Adrenal gland (tissue), 9 donors: ENCODE measurements at regions not wholly inside any gene's neighbourhood (a gene's known extent, or its start where the extent isn't known, plus 50 kb on each side); places are given as distances from the start of the nearest gene placed in this dataset.

Experiments
- DNase-seq, 7 donors: peaks; one replicate each; pipeline ENCODE4 v3.0.0-alpha.2; 2019 to 2020
- H3K27ac ChIP-seq, 5 donors: fragments of 200-600 bp; sonication (generic) in 4 of 5; 1 replicate in 3 of 5; 2 replicates in 2 of 5; pipeline versions ENCODE4 v1.5.1 to v1.8.0; 2016 to 2020; ENCODE audit warnings: mild to moderate bottlenecking in 1 of 5
- H3K27me3 ChIP-seq: fragments of 200-600 bp; 2 replicates; pipeline ENCODE4 v1.8.0; 2021
- H3K36me3 ChIP-seq, 2 donors: fragments of 200-600 bp; replicated peaks in 1 of 2; 1 replicate in 1 of 2; 2 replicates in 1 of 2; pipeline versions ENCODE4 v1.5.1 to v1.8.0; 2018 to 2022
- H3K4me1 ChIP-seq, 2 donors: fragments of 200-600 bp; replicated peaks in 1 of 2; 1 replicate in 1 of 2; 2 replicates in 1 of 2; pipeline versions ENCODE4 v1.5.1 to v1.8.0; 2018 to 2021
- H3K4me3 ChIP-seq, 4 donors: fragments of 200-600 bp; sonication (generic) in 3 of 4; one replicate each; pipeline ENCODE4 v1.5.1; 2016 to 2018
- H3K9me3 ChIP-seq, 3 donors: fragments of 200-600 bp; sonication (generic) in 1 of 3; replicated peaks in 1 of 3; 1 replicate in 2 of 3; 2 replicates in 1 of 3; pipeline versions ENCODE4 v1.5.1 to v1.8.0; 2016 to 2021
- CTCF ChIP-seq, 6 experiments: fragments of 450-650 bp in 4 of 6; fragments of 200-600 bp in 2 of 6; sonication (generic) in 1 of 6; IDR thresholded peaks; 1 replicate in 5 of 6; 2 replicates in 1 of 6; pipeline versions ENCODE4 v1.5.1 to v1.8.0; 2016 to 2021; ENCODE audit warnings: antibody characterized with exemption in 6 of 6, mild to moderate bottlenecking in 2 of 6, moderate library complexity in 1 of 6
- POLR2A ChIP-seq, 2 donors: fragments of 450-650 bp; IDR thresholded peaks; one replicate each; pipeline ENCODE4 v1.6.1; 2017; ENCODE audit warnings: antibody characterized with exemption in 2 of 2, mild to moderate bottlenecking in 2 of 2, moderate library complexity in 1 of 2
- WGBS, 4 donors: extraction: QIAGEN DNeasy Blood & Tissue Kit in 2 of 4; methylation state at CpG; one replicate each; pipeline versions ENCODE4 v1.1.5 to v1.1.7; 2013 to 2017; 5-methylcytosine and 5-hydroxymethylcytosine counted together
- intact Hi-C, 2 donors: fragments of 100-400 bp; cut with DNase I; formaldehyde crosslinking; loops; one replicate each; pipeline versions ENCODE4 v1.14.1 to v1.15.0; 2022 to 2023
- donor health status: healthy with polysubstance abuse.
- donor health status: Bipolar disorder and iron deficiency.
- donor health status: DM: yes; HTN: yes; CAD: no.
- donor health status: DM: no; HTN: no; CAD: no.
- donor health status: DM: no; HTN: no; CAD: no.

- Histone ChIP-seq H3K27ac (no peak overlapping the region), H3K27me3 (peaks cover 5% of the 10 kb centered on the region), H3K4me3 (no peak overlapping the region), H3K36me3 (no peaks in the 10 kb centered on the region), H3K4me1 (no peaks in the 10 kb centered on the region), H3K9me3 (no peaks in the 10 kb centered on the region)
- TF ChIP-seq CTCF (IDR thresholded peaks at IDR 0.05) (no peak), POLR2A (IDR thresholded peaks at IDR 0.05) (no peak)
- 21 to 32% (median 28%) methylated on average over 4 of the region's 4 CpGs for WGBS, 4 donors
- DNase-seq: no peak
- intact Hi-C loops: no loop called here
These were observed 168.7 kb upstream of the SKOR2 start for GRCh38 chr18:47420130-47420529.

GRCh38 chr18:47418746-47419145 is 167.3 kb upstream of the SKOR2 start:
- Histone ChIP-seq H3K27me3 (peaks cover 5% of the 10 kb centered on the region), H3K9me3 (no peaks in the 10 kb centered on the region), H3K4me1 (no peaks in the 10 kb centered on the region), H3K36me3 (no peaks in the 10 kb centered on the region), H3K4me3 (no peak overlapping the region), H3K27ac (no peak overlapping the region)
- peak in 4 of 7 donors; percentile 3 to 41 (median 30) for DNase-seq
- WGBS, 4 donors: 53 to 62% (median 55%) methylated on average over 3 of the region's 3 CpGs
- TF ChIP-seq POLR2A (IDR thresholded peaks at IDR 0.05) (no peak), CTCF (IDR thresholded peaks at IDR 0.05) (no peak)
- intact Hi-C loops: no loop called here

GRCh38 chr18:47417807-47418206 is 166.3 kb upstream of the SKOR2 start:
- Histone ChIP-seq H3K27ac (no peak overlapping the region), H3K4me3 (no peak overlapping the region), H3K36me3 (no peaks in the 10 kb centered on the region), H3K4me1 (no peaks in the 10 kb centered on the region), H3K9me3 (no peaks in the 10 kb centered on the region), H3K27me3 (peaks cover 5% of the 10 kb centered on the region)
- intact Hi-C loops: no loop called here
- DNase-seq: no peak
- WGBS, 4 donors: 60 to 75% (median 64%) methylated on average over 2 of the region's 2 CpGs
- no peak for TF ChIP-seq CTCF (IDR thresholded peaks at IDR 0.05)
- no peak for TF ChIP-seq POLR2A (IDR thresholded peaks at IDR 0.05)

- H3K4me1 ChIP-seq: no peaks in the 10 kb centered on the region
- H3K27ac ChIP-seq: no peak overlapping the region
- no peak for TF ChIP-seq POLR2A (IDR thresholded peaks at IDR 0.05)
- no peak for TF ChIP-seq CTCF (IDR thresholded peaks at IDR 0.05)
- no peaks in the 10 kb centered on the region for H3K9me3 ChIP-seq
- peaks cover 5% of the 10 kb centered on the region for H3K27me3 ChIP-seq
- no peak for DNase-seq
- intact Hi-C loops: no loop called here
- WGBS, 4 donors: 40 to 50% (median 46%) methylated on average over 4 of the region's 4 CpGs
- no peaks in the 10 kb centered on the region for H3K36me3 ChIP-seq
- no peak overlapping the region for H3K4me3 ChIP-seq
These were observed 164.4 kb upstream of the SKOR2 start for GRCh38 chr18:47415881-47416280.
